GM19324 (cell line): ENCODE measurements at regions not wholly inside any gene's neighbourhood (a gene's known extent, or its start where the extent isn't known, plus 50 kb on each side); places are given as distances from the start of the nearest gene placed in this dataset.

ENCODE experiments used
- ATAC-seq: cut with Tn5 transposase; IDR thresholded peaks from one replicate; pipeline ENCODE4 v1.9.1; 2021; ENCODE audit warnings: mild to moderate bottlenecking, moderate library complexity; ENCODE audit not compliant: unreplicated experiment, low FRiP score

GRCh38 chr10:128540781-128541761, 414.8 kb upstream of the MKI67 start:
- no peak for ATAC-seq

- no peak for ATAC-seq
Observed at GRCh38 chr10:128541926-128542475, 415.8 kb upstream of the MKI67 start.

GRCh38 chr10:128542659-128543058, 416.4 kb upstream of the MKI67 start:
- ATAC-seq, result no peak

GRCh38 chr10:128543151-128543550, 416.9 kb upstream of the MKI67 start:
- ATAC-seq, result no peak

- no peak for ATAC-seq
Observed at GRCh38 chr10:128545216-128545615, 419.0 kb upstream of the MKI67 start.

GRCh38 chr10:128546651-128547165, 420.5 kb upstream of the MKI67 start:
- ATAC-seq, result no peak

- no peak for ATAC-seq
Observed at GRCh38 chr10:128549101-128549608, 422.9 kb upstream of the MKI67 start.

- no peak for ATAC-seq
Observed at GRCh38 chr10:128550045-128550444, 423.8 kb upstream of the MKI67 start.

- ATAC-seq, result no peak
Observed at GRCh38 chr10:128551475-128551874, 425.3 kb upstream of the MKI67 start.

- no peak for ATAC-seq
Observed at GRCh38 chr10:128553755-128554154, 427.5 kb upstream of the MKI67 start.

GRCh38 chr10:128556182-128557110, 430.2 kb upstream of the MKI67 start:
- ATAC-seq, result no peak

- ATAC-seq, result no peak
Observed at GRCh38 chr10:128557149-128557710, 431.0 kb upstream of the MKI67 start.

GRCh38 chr10:128560406-128560805, 434.2 kb upstream of the MKI67 start:
- no peak for ATAC-seq

- no peak for ATAC-seq
Observed at GRCh38 chr10:128560993-128561392, 434.8 kb upstream of the MKI67 start.

GRCh38 chr10:128563387-128563786, 437.2 kb upstream of the MKI67 start:
- ATAC-seq, result no peak

- no peak for ATAC-seq
Observed at GRCh38 chr10:128563904-128564303, 437.7 kb upstream of the MKI67 start.

- ATAC-seq, result no peak
Observed at GRCh38 chr10:128566361-128566968, 440.2 kb upstream of the MKI67 start.

- no peak for ATAC-seq
Observed at GRCh38 chr10:128567551-128567950, 441.3 kb upstream of the MKI67 start.

- no peak for ATAC-seq
Observed at GRCh38 chr10:128568041-128568440, 441.8 kb upstream of the MKI67 start.

GRCh38 chr10:128568491-128568890, 442.3 kb upstream of the MKI67 start:
- ATAC-seq, result no peak
